ENCODE measurements at regions not wholly inside any gene's neighbourhood (a gene's known extent, or its start where the extent isn't known, plus 50 kb on each side); places are given as distances from the start of the nearest gene placed in this dataset.

DNA sequence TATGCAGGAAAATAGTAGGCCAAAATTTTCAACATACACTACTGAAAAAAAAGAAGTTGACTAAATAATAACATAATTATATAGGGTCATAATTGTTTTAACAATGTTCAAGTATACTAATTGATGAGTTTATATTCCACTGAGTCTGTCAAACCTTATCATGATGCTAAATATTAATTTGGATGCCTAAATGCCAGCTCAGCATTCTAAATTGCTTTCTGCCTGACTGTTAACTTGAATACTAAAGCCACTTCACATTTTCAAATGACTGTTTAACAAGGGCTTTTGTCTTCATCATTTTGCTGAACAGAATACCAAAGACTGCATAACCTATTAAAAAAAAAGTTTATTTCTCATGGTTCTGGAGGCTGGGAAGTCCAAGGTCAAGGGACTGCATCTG lies 232.8 kb downstream of the DOK5 start:
- TF ChIP-seq, protein P1, sequence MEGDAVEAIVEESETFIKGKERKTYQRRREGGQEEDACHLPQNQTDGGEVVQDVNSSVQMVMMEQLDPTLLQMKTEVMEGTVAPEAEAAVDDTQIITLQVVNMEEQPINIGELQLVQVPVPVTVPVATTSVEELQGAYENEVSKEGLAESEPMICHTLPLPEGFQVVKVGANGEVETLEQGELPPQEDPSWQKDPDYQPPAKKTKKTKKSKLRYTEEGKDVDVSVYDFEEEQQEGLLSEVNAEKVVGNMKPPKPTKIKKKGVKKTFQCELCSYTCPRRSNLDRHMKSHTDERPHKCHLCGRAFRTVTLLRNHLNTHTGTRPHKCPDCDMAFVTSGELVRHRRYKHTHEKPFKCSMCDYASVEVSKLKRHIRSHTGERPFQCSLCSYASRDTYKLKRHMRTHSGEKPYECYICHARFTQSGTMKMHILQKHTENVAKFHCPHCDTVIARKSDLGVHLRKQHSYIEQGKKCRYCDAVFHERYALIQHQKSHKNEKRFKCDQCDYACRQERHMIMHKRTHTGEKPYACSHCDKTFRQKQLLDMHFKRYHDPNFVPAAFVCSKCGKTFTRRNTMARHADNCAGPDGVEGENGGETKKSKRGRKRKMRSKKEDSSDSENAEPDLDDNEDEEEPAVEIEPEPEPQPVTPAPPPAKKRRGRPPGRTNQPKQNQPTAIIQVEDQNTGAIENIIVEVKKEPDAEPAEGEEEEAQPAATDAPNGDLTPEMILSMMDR (conservative IDR thresholded peaks at IDR 0.05), result no peak
- no peak for TF ChIP-seq ZFX (IDR thresholded peaks at IDR 0.05)
